Choroid plexus epithelial cell (primary cell): ENCODE measurements at regions not wholly inside any gene's neighbourhood (a gene's known extent, or its start where the extent isn't known, plus 50 kb on each side); places are given as distances from the start of the nearest gene placed in this dataset.

Source experiments
- DNase-seq: peaks from one replicate; pipeline ENCODE4 v3.0.0-alpha.2; 2010; ENCODE audit warnings: low read depth
- H3K4me3 ChIP-seq: 2 replicates; pipeline ENCODE4 v1.5.1; 2011; ENCODE audit warnings: low read depth, mild to moderate bottlenecking, control low read depth, low read length, moderate library complexity
- CTCF ChIP-seq: conservative IDR thresholded peaks from 2 replicates; pipeline ENCODE4 v1.5.1; 2011; ENCODE audit warnings: low read depth, mild to moderate bottlenecking, control low read depth, inconsistent platforms, low read length, moderate library complexity

GRCh38 chr2:83725735-83726134 is 733.3 kb downstream of the SUCLG1 start:
- no peak for TF ChIP-seq CTCF
- no peak for DNase-seq

GRCh38 chr2:83705146-83705545 is 753.9 kb downstream of the SUCLG1 start:
- TF ChIP-seq CTCF, result no peak
- no peak overlapping the region for H3K4me3 ChIP-seq
- no peak for DNase-seq

More at GRCh38 chr2:83725735-83726134, 733.3 kb downstream of the SUCLG1 start:
- H3K4me3 ChIP-seq, result no peak overlapping the region

GRCh38 chr2:83703598-83703997 is 755.5 kb downstream of the SUCLG1 start:
- TF ChIP-seq CTCF, result no peak
- no peak overlapping the region for H3K4me3 ChIP-seq
- no peak for DNase-seq

- DNase-seq, result no peak
- TF ChIP-seq CTCF, result no peak
- no peak overlapping the region for H3K4me3 ChIP-seq
Observed at GRCh38 chr2:83696838-83697237, 762.2 kb downstream of the SUCLG1 start.

GRCh38 chr2:83695530-83695929 is 763.5 kb downstream of the SUCLG1 start:
- H3K4me3 ChIP-seq, result no peak overlapping the region
- no peak for TF ChIP-seq CTCF
- no peak for DNase-seq

- DNase-seq, result no peak
- no peak overlapping the region for H3K4me3 ChIP-seq
- no peak for TF ChIP-seq CTCF
Observed at GRCh38 chr2:83695037-83695436, 764.0 kb downstream of the SUCLG1 start.

GRCh38 chr2:83689402-83689801 is 769.7 kb downstream of the SUCLG1 start:
- no peak for TF ChIP-seq CTCF
- no peak overlapping the region for H3K4me3 ChIP-seq
- DNase-seq, result no peak
